ENCODE measurements at regions not wholly inside any gene's neighbourhood (a gene's known extent, or its start where the extent isn't known, plus 50 kb on each side); places are given as distances from the start of the nearest gene placed in this dataset.

- TF ChIP-seq, protein P1, sequence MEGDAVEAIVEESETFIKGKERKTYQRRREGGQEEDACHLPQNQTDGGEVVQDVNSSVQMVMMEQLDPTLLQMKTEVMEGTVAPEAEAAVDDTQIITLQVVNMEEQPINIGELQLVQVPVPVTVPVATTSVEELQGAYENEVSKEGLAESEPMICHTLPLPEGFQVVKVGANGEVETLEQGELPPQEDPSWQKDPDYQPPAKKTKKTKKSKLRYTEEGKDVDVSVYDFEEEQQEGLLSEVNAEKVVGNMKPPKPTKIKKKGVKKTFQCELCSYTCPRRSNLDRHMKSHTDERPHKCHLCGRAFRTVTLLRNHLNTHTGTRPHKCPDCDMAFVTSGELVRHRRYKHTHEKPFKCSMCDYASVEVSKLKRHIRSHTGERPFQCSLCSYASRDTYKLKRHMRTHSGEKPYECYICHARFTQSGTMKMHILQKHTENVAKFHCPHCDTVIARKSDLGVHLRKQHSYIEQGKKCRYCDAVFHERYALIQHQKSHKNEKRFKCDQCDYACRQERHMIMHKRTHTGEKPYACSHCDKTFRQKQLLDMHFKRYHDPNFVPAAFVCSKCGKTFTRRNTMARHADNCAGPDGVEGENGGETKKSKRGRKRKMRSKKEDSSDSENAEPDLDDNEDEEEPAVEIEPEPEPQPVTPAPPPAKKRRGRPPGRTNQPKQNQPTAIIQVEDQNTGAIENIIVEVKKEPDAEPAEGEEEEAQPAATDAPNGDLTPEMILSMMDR (IDR thresholded peaks at IDR 0.05; ENCODE audit: low read depth, low read length), result no peak
- TF ChIP-seq POLR2A (IDR thresholded peaks at IDR 0.05; ENCODE audit: extremely low read depth, insufficient read length), result no peak
- TF ChIP-seq MAX (IDR thresholded peaks at IDR 0.05; ENCODE audit: low read depth, low read length), result no peak
Observed at GRCh38 chr16:6204945-6205344, 1107.3 kb upstream of the EEF2KMT start.
